ENCODE measurements at regions not wholly inside any gene's neighbourhood (a gene's known extent, or its start where the extent isn't known, plus 50 kb on each side); places are given as distances from the start of the nearest gene placed in this dataset.

DNA sequence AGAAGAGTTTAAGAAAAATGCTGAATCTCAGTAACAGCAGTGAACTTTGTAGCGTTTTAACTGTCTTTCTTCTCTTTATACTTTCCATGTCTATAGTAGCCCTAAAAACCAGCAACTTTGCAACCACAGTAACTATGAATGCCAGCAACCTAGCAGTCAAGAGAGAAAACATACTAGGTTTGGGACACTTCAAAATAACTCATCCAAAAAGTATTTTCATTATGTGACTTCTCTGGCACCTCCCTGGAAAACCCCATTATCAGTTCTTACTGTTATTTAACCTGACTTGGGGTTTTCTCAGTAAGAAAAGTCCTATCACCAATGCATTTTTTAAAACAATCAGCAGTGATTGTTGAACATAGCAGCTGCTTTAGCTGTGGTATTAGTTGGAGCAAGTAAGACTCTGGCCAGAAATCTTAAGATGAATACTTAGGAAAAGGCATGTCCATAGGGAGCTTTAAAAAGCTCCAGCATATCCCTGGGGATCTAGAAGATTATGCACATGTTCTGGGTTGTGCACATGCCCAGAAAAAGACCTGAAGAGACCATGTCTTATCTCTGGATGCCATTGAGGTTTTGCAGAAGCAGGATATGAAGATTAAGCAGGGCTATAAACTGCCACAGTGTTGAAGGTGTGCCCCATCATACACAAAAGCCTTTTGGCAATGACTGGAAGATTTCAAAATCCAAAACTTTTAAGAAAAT, 411.3 kb downstream of the CMPK2 start:
- no peak for DNase-seq (ENCODE audit: low read depth in 3 of 3)

GRCh38 chr2:6459138-6459537, 406.6 kb downstream of the CMPK2 start:
- DNase-seq (ENCODE audit: low read depth in 3 of 3), result no peak

DNA sequence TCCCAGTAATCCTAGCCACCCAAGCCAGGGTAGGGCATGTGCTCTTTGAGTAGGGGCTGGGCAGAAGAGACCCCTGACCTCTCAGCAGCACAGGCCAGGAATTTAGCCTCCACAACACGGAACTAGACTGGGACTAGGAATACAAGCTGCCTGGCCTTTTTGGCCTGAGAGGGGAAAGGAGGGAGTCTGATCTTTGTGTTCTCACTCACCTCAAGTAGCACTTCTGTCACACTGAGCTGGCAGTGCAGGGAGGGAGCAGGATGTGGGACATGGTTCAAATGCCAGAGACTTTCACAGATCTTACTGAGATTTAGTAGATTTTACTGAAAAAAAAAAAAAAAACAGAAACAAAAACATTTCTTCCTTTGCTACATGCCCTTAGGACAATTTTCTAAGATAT, 395.2 kb downstream of the CMPK2 start:
- DNase-seq (ENCODE audit: low read depth in 3 of 3), result no peak

GRCh38 chr2:6471419-6471818, 394.3 kb downstream of the CMPK2 start:
- DNase-seq (ENCODE audit: low read depth in 3 of 3), result no peak

GRCh38 chr2:6474161-6475140, 391.3 kb downstream of the CMPK2 start:
- DNase-seq (ENCODE audit: low read depth in 3 of 3), result no peak

- DNase-seq (ENCODE audit: low read depth in 3 of 3), result no peak
Observed at GRCh38 chr2:6475155-6475940, 390.4 kb downstream of the CMPK2 start.

- no peak for DNase-seq (ENCODE audit: low read depth in 3 of 3)
Observed at GRCh38 chr2:6480514-6480913, 385.2 kb downstream of the CMPK2 start.

DNA sequence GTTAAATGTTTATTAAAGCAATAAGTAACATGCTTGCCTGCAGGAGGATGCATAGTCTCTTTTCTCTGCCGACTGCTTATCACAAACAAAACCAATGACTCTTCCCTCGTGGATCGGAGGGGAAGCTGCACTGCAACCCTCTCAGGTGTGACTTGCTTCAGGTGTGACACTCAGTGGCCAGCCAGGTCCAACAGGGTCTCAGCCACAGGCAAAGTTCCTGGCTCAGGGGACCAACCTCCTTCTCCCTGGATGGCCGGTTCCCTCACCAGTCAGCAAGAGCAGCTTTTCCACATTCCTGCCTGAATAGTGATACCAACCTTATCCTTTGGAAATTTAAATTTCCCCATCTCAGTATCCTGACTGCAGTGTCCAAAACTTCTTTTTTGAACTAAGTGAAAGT, 383.5 kb downstream of the CMPK2 start:
- no peak for DNase-seq (ENCODE audit: low read depth in 3 of 3)

DNA sequence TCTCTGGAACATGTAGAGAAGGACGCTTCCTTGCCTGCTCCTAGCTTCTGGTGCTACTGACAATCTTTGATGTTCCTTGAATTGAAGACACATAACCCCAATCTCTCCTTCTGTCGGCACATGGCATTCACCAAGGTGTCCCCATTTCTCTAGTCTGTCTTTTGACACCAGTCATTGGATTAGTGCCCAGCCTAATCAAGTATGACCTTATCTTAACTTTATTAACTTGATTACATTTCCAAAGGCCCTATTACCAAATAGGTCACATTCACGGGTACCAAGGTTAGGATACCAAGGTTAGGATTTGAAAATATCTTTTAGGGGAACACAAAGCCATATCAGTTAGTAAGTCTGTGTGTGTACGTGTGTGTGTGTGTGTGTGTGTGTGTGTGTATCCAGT, 377.9 kb downstream of the CMPK2 start:
- DNase-seq (ENCODE audit: low read depth in 3 of 3), result no peak

- DNase-seq (ENCODE audit: low read depth in 3 of 3), result no peak
Observed at GRCh38 chr2:6492573-6492972, 373.1 kb downstream of the CMPK2 start.

DNA sequence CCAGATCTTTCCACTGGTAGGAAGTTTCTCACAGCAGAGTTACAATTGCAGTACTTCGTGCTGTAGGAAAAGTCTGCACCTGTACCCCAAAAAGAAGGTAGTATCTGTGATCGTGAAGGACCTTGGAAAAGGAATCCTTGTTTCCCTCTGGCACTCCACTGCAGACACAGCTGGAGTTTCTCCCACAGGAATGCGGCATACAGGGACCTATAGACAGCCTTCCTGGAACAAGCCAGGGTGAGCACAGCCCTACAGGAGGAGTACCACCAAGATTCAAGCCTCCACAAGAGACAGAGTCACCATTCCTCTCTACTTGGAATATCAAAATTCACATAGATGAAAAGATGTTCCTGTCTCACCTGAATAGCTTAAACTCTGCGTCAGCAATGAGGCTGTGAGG, 372.4 kb downstream of the CMPK2 start:
- DNase-seq (ENCODE audit: low read depth in 3 of 3), result no peak

- no peak for DNase-seq (ENCODE audit: low read depth in 3 of 3)
Observed at GRCh38 chr2:6493669-6494068, 372.0 kb downstream of the CMPK2 start.

GRCh38 chr2:6495466-6495865, 370.2 kb downstream of the CMPK2 start:
- no peak for DNase-seq (ENCODE audit: low read depth in 3 of 3)

DNA sequence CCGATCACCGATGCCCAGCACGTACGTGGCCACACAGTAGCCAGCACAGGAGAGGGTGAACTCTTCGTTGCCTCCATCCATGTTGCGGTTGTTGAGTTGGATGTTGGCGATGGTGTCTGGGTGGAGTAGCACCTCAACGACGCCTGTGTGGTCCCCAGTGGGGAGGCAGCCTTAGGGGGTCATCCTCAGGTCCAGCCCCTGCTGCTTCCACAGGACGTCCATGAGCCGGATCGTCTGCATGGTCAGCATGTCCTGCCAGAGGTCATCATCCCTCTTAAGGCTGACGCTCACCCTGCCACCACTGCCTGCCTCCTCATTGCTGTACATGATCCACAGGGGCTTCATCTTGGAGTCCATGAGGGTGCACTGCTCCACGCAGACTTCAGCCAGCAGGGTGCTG, 369.3 kb downstream of the CMPK2 start:
- no peak for DNase-seq (ENCODE audit: low read depth in 3 of 3)

DNA sequence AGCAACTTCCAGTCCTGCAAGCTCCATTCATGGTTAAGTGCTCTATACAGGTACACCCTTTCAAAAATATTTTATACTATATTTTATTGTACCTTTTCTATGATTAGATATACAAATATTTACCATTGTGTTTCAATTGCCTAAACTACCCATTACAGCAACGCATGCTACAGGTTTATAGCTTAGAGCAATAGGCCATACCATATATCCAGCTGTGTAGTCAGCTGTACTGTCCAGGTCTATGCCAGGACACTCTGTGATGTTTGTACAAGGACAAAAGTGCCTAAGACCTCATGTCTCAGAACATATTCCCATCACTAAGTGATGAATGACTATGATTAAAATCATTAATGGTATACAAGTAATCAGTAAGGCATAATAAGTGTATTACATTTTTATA, 368.7 kb downstream of the CMPK2 start:
- DNase-seq (ENCODE audit: low read depth in 3 of 3), result no peak

DNA sequence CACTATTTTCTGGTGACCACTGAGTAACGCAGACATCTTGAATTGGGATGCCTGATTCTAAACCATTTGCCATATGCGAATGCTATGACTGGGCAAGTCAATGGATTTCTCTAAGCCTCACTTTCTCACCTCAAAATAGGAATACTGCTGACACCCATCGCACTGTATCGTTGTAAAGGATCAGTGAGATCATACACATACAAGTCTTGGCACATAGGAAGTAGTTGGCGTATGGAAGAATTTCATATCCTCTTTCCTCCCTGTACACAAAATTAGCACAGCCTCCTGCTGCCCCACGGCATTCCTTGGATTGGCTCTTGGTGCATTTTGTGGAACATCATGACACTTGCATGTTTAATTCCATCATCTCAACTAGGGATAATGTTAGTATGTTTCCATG, 366.9 kb downstream of the CMPK2 start:
- no peak for DNase-seq (ENCODE audit: low read depth in 3 of 3)

DNA sequence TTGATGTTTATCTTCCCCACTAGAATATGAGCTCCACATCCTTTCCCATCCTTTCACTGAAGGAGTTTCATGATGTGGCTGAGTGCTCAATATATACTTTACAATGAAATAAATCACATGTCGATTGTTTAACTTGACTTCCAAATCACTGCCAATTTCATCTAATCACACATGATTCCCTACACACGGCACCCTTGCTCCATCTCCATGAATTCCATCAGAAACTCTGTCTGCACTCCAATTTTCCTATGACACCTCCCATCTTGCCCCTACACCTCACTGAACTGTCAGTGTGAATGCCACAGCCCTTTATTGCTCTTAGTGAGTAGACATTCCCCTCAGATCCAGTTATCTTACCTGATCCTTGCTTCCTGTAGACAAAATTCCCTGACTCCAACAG, 366.0 kb downstream of the CMPK2 start:
- no peak for DNase-seq (ENCODE audit: low read depth in 3 of 3)

DNA sequence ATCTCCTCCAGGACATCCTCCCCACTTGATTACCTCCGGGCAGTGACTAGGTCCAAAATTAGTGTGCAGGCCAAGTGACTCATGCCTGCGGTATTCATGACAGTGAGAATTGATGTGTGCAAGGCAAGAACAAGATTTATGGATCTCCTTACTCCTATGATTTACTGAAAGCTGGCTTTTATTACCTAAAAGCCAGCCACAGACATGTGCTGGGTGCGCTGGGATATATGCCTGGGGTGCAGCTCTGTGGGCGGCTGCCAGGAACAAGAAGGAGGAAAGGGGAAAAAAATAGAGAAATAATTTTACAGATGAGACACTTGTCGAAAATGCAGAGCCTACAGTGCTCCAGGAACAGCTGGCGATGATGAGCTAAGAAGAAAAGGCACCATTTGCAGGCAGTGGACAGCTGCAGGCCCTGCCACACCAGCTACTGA, 359.3 kb downstream of the CMPK2 start:
- DNase-seq (ENCODE audit: low read depth in 3 of 3), result no peak

DNA sequence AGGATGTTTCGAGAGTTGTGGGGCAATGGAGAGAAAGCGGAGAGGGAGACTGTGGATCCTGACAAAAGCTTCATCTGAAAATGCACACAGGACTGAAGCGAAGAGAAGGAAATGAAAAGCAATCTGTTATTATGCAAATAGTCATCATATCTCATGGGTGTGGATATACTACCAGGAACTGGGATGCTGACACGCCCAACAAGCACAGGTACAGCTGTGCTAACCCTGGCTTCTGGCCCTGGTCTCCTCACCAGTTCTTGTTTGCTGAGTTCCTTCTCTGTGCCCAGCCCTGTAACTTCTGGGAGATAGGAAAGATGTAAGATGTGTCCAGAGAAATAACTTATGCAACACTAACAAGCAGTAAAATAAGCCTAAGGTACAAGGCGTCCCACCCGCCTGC, 358.8 kb downstream of the CMPK2 start:
- DNase-seq (ENCODE audit: low read depth in 3 of 3), result no peak

GRCh38 chr2:6510532-6510931, 355.2 kb downstream of the CMPK2 start:
- DNase-seq (ENCODE audit: low read depth in 3 of 3), result no peak

GRCh38 chr2:6512589-6512988, 353.1 kb downstream of the CMPK2 start:
- no peak for DNase-seq (ENCODE audit: low read depth in 3 of 3)

DNA sequence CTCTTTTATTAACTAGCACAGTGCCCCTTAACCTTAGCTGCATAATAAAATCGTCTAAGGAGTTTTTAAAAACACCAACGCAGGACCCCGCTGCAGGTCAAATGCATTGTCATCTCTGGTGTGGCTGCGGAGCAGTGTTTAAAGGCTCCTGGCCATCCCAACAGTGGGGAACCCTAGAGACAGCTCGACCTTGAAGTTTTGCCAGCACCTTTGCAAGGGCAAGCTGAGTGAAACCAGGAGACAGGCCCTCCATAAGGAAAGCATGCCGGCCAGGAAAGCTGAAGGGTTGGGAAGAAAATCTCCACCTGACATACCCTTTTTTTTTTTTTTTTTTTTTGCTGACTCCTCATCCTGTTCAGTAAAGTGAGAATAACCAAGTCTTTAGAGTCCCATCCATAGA, 349.0 kb downstream of the CMPK2 start:
- DNase-seq (ENCODE audit: low read depth in 3 of 3), result no peak

Data from stimulated activated CD4-positive, alpha-beta T cell treated with anti-CD3 and anti-CD28 coated beads, TNF-alpha, amount 100 ng/mL, for 48 hours (primary cell).